ENCODE measurements at regions not wholly inside any gene's neighbourhood (a gene's known extent, or its start where the extent isn't known, plus 50 kb on each side); places are given as distances from the start of the nearest gene placed in this dataset.
A peak's percentile ranks its signal among the peaks of the same experiment; 100 is the strongest.

GRCh38 chr15:83396101-83396500, 51.0 kb upstream of the SH3GL3 start:
- no peak overlapping the region for H3K4me3 ChIP-seq (replicated peaks in 1 of 4; ENCODE audit: control extremely low read depth in 1 of 4, insufficient read depth in 1 of 4, low read depth in 3 of 4, low read length in 4 of 4)
- no peak overlapping the region for H2AFZ ChIP-seq (ENCODE audit: low read length)
- no peaks in the 10 kb centered on the region for H3K79me2 ChIP-seq (ENCODE audit: control insufficient read depth, insufficient read depth, low read length)
- H3K4me1 ChIP-seq (ENCODE audit: control insufficient read depth, extremely low read depth, insufficient read depth, low read length): no peaks in the 10 kb centered on the region
- no peak for TF ChIP-seq EZH2 (IDR thresholded peaks at IDR 0.05; ENCODE audit: low read length, missing control alignments)
- no peak for TF ChIP-seq CTCF (conservative IDR thresholded peaks at IDR 0.05 in 1 of 2, IDR thresholded peaks at IDR 0.05 in 1 of 2; ENCODE audit: low read depth in 1 of 2, low read length in 2 of 2)
- H4K20me1 ChIP-seq (ENCODE audit: control insufficient read depth, extremely low read depth, insufficient read depth, low read length): no peaks in the 10 kb centered on the region
- no peak overlapping the region for H3K4me2 ChIP-seq (ENCODE audit: extremely low read depth, insufficient read depth, low read length)
- H3K27me3 ChIP-seq (ENCODE audit: control insufficient read depth, insufficient read depth, low read length): peaks cover 9% of the 10 kb centered on the region
- no peak overlapping the region for H3K9ac ChIP-seq (ENCODE audit: insufficient read depth, low read length)
- H3K36me3 ChIP-seq (ENCODE audit: control insufficient read depth, insufficient read depth, low read length): no peaks in the 10 kb centered on the region
- no peaks in the 10 kb centered on the region for H3K9me3 ChIP-seq (ENCODE audit: control insufficient read depth, insufficient read depth, low read depth, low read length)
- DNase-seq (ENCODE audit: low read depth in 2 of 2): peak in 1 of 2 donors; percentile 29
- H3K27ac ChIP-seq (ENCODE audit: insufficient read depth, low read length): no peak overlapping the region

All from fibroblast of lung (primary cell).